Loucy (cell line): ENCODE measurements at regions not wholly inside any gene's neighbourhood (a gene's known extent, or its start where the extent isn't known, plus 50 kb on each side); places are given as distances from the start of the nearest gene placed in this dataset.

Experiments used
- CTCF ChIP-seq: fragments of 200-600 bp; sonication (generic); conservative IDR thresholded peaks from 2 replicates; pipeline ENCODE4 v1.5.1; 2014; ENCODE audit warnings: mild to moderate bottlenecking, antibody characterized with exemption, low read length
- EZH2phosphoT487 ChIP-seq: fragments of 200-600 bp; IDR thresholded peaks from 2 replicates; pipeline ENCODE4 v1.6.1; 2018; ENCODE audit warnings: antibody characterized with exemption, mild to moderate bottlenecking, moderate library complexity, borderline replicate concordance

GRCh38 chr1:199809311-199809710, 218.2 kb upstream of the NR5A2 start:
- no peak for TF ChIP-seq EZH2phosphoT487
- TF ChIP-seq CTCF, result no peak
